ENCODE measurements at regions not wholly inside any gene's neighbourhood (a gene's known extent, or its start where the extent isn't known, plus 50 kb on each side); places are given as distances from the start of the nearest gene placed in this dataset.

- no peak overlapping the region for H3K9ac ChIP-seq (replicated peaks; ENCODE audit: extremely low read depth, insufficient read depth, low read length)
- H3K9me1 ChIP-seq (replicated peaks; ENCODE audit: control insufficient read depth, extremely low read depth, insufficient read depth, low read length) = no peaks in the 10 kb centered on the region
- FAIRE-seq (no peak), DNase-seq (ENCODE audit: low read depth, low spot score) (no peak)
- no peaks in the 10 kb centered on the region for H3K36me3 ChIP-seq (ENCODE audit: control insufficient read depth in 2 of 2, extremely low read depth in 1 of 2, insufficient read depth in 2 of 2, low read length in 2 of 2)
- H3K4me2 ChIP-seq (ENCODE audit: insufficient read depth, low read length) = no peak overlapping the region
- no peak overlapping the region for H2AFZ ChIP-seq (ENCODE audit: low read depth, low read length)
- ChIA-PET CTCF (no interaction called here), POLR2A (no interaction called here)
- no peaks in the 10 kb centered on the region for H3K27me3 ChIP-seq (ENCODE audit: control insufficient read depth in 2 of 2, insufficient read depth in 2 of 2, low read length in 2 of 2)
- no peaks in the 10 kb centered on the region for H4K20me1 ChIP-seq (replicated peaks; ENCODE audit: control insufficient read depth, extremely low read depth, insufficient read depth, low read length)
- H3K27ac ChIP-seq (ENCODE audit: insufficient read depth, low read depth, low read length) = no peak overlapping the region
- H3K4me1 ChIP-seq (ENCODE audit: control insufficient read depth, extremely low read depth, insufficient read depth, low read length) = no peaks in the 10 kb centered on the region
- no peaks in the 10 kb centered on the region for H3K79me2 ChIP-seq (ENCODE audit: control insufficient read depth, insufficient read depth, low read length)
- intact Hi-C loops (cut with micrococcal nuclease) = no loop called here
- no peak overlapping the region for H3K4me3 ChIP-seq (replicated peaks in 1 of 3; ENCODE audit: insufficient read depth in 1 of 3, low read depth in 1 of 3, low read length in 3 of 3)
- TF ChIP-seq POLR2AphosphoS5 (IDR thresholded peaks at IDR 0.05; ENCODE audit: insufficient read depth, low read depth, low read length) (no peak), MYC (IDR thresholded peaks at IDR 0.05; ENCODE audit: low read depth, low read length) (no peak), JUN (IDR thresholded peaks at IDR 0.05; ENCODE audit: borderline replicate concordance, insufficient read depth, insufficient read length, low read depth) (no peak), EZH2 (IDR thresholded peaks at IDR 0.05; ENCODE audit: borderline replicate concordance, low read depth, low read length, severe bottlenecking) (no peak)
- H3K9me3 ChIP-seq (replicated peaks; ENCODE audit: control insufficient read depth, insufficient read depth, low read length) = no peaks in the 10 kb centered on the region
- dilution Hi-C loops (cut with MboI; ENCODE audit: extremely low pct_ligation_motif_present, low sequenced_read_pairs) = no loop called here
- BruUV-seq (replicated peaks) = no TSS peak
Measured at GRCh38 chr14:86990396-86990795, 1002.6 kb downstream of the GALC start.

- intact Hi-C loops (cut with micrococcal nuclease) = no loop called here
- POLR2A ChIA-PET = no interaction called here
- dilution Hi-C loops (cut with MboI; ENCODE audit: extremely low pct_ligation_motif_present, low sequenced_read_pairs) = no loop called here
- Histone ChIP-seq H4K20me1 (replicated peaks; ENCODE audit: control insufficient read depth, extremely low read depth, insufficient read depth, low read length) (no peaks in the 10 kb centered on the region), H3K4me1 (ENCODE audit: control insufficient read depth, extremely low read depth, insufficient read depth, low read length) (no peaks in the 10 kb centered on the region), H3K9me3 (replicated peaks; ENCODE audit: control insufficient read depth, insufficient read depth, low read length) (no peaks in the 10 kb centered on the region), H3K79me2 (ENCODE audit: control insufficient read depth, insufficient read depth, low read length) (no peaks in the 10 kb centered on the region), H3K9ac (replicated peaks; ENCODE audit: extremely low read depth, insufficient read depth, low read length) (no peak overlapping the region), H3K36me3 (ENCODE audit: control insufficient read depth in 2 of 2, extremely low read depth in 1 of 2, insufficient read depth in 2 of 2, low read length in 2 of 2) (no peaks in the 10 kb centered on the region), H3K27me3 (ENCODE audit: control insufficient read depth in 2 of 2, insufficient read depth in 2 of 2, low read length in 2 of 2) (no peaks in the 10 kb centered on the region), H3K4me2 (ENCODE audit: insufficient read depth, low read length) (no peak overlapping the region), H3K9me1 (replicated peaks; ENCODE audit: control insufficient read depth, extremely low read depth, insufficient read depth, low read length) (no peaks in the 10 kb centered on the region), H3K4me3 (replicated peaks in 1 of 3; ENCODE audit: insufficient read depth in 1 of 3, low read depth in 1 of 3, low read length in 3 of 3) (no peak overlapping the region), H2AFZ (ENCODE audit: low read depth, low read length) (no peak overlapping the region), H3K27ac (ENCODE audit: insufficient read depth, low read depth, low read length) (no peak overlapping the region)
- CTCF ChIA-PET = no interaction called here
- BruUV-seq (replicated peaks) = no TSS peak
- no peak for FAIRE-seq
- DNase-seq (ENCODE audit: low read depth, low spot score) = no peak
- TF ChIP-seq CTCF (IDR thresholded peaks at IDR 0.05; ENCODE audit: extremely low read depth in 1 of 2, insufficient read depth in 1 of 2, low read depth in 1 of 2, low read length in 2 of 2) (no peak), GATA2 (IDR thresholded peaks at IDR 0.05; ENCODE audit: insufficient read depth, insufficient read length, low read depth, low read length) (no peak), POLR2AphosphoS5 (IDR thresholded peaks at IDR 0.05; ENCODE audit: insufficient read depth, low read depth, low read length) (no peak), FOS (IDR thresholded peaks at IDR 0.05; ENCODE audit: borderline replicate concordance, insufficient read depth, low read length) (no peak)
- TF ChIP-seq, protein P1, sequence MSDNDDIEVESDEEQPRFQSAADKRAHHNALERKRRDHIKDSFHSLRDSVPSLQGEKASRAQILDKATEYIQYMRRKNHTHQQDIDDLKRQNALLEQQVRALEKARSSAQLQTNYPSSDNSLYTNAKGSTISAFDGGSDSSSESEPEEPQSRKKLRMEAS (IDR thresholded peaks at IDR 0.05; ENCODE audit: insufficient read depth, insufficient read length) = no peak
Measured at GRCh38 chr14:86989285-86989684, 1003.7 kb downstream of the GALC start.
